ENCODE measurements at regions not wholly inside any gene's neighbourhood (a gene's known extent, or its start where the extent isn't known, plus 50 kb on each side); places are given as distances from the start of the nearest gene placed in this dataset.

GRCh38 chr17:14871921-14872320, 393.2 kb downstream of the PMP22 start:
- no peak for TF ChIP-seq RAD21 (conservative IDR thresholded peaks at IDR 0.05)
- TF ChIP-seq MXI1 (conservative IDR thresholded peaks at IDR 0.05; ENCODE audit: poor library complexity, severe bottlenecking): no peak
- TF ChIP-seq CTCF (IDR thresholded peaks at IDR 0.05; ENCODE audit: poor library complexity, severe bottlenecking): no peak
- no peak for TF ChIP-seq REST (IDR thresholded peaks at IDR 0.05; ENCODE audit: borderline replicate concordance)
- no peak for TF ChIP-seq EZH2 (IDR thresholded peaks at IDR 0.05; ENCODE audit: borderline replicate concordance, insufficient read depth, low read length, poor library complexity, severe bottlenecking)

Measured in neural cell (in vitro differentiated cells).